ENCODE measurements at regions not wholly inside any gene's neighbourhood (a gene's known extent, or its start where the extent isn't known, plus 50 kb on each side); places are given as distances from the start of the nearest gene placed in this dataset.

DNA sequence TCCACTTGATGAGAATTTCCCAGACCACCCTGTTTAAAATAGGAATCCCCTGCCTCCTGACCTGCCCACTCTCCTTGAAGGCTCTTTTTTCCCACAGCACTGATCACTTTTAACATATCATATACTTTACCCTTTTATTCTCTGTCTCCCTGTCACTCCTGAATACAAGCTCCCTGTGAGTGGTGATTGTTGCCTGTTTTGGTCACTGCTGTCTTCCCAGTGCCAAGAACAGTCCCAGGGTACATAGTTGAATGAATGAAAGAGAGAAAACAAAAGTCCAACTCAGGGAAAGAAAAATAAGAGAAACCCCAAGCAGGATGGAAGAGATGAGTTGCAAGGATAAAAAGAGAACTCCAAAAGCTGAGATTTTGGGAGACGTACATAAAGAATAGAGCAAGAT lies 500.3 kb upstream of the LMCD1 start:
- TF ChIP-seq, protein P1, sequence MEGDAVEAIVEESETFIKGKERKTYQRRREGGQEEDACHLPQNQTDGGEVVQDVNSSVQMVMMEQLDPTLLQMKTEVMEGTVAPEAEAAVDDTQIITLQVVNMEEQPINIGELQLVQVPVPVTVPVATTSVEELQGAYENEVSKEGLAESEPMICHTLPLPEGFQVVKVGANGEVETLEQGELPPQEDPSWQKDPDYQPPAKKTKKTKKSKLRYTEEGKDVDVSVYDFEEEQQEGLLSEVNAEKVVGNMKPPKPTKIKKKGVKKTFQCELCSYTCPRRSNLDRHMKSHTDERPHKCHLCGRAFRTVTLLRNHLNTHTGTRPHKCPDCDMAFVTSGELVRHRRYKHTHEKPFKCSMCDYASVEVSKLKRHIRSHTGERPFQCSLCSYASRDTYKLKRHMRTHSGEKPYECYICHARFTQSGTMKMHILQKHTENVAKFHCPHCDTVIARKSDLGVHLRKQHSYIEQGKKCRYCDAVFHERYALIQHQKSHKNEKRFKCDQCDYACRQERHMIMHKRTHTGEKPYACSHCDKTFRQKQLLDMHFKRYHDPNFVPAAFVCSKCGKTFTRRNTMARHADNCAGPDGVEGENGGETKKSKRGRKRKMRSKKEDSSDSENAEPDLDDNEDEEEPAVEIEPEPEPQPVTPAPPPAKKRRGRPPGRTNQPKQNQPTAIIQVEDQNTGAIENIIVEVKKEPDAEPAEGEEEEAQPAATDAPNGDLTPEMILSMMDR (IDR thresholded peaks at IDR 0.05; ENCODE audit: insufficient read depth, low read length) = no peak
- TF ChIP-seq, protein P2, sequence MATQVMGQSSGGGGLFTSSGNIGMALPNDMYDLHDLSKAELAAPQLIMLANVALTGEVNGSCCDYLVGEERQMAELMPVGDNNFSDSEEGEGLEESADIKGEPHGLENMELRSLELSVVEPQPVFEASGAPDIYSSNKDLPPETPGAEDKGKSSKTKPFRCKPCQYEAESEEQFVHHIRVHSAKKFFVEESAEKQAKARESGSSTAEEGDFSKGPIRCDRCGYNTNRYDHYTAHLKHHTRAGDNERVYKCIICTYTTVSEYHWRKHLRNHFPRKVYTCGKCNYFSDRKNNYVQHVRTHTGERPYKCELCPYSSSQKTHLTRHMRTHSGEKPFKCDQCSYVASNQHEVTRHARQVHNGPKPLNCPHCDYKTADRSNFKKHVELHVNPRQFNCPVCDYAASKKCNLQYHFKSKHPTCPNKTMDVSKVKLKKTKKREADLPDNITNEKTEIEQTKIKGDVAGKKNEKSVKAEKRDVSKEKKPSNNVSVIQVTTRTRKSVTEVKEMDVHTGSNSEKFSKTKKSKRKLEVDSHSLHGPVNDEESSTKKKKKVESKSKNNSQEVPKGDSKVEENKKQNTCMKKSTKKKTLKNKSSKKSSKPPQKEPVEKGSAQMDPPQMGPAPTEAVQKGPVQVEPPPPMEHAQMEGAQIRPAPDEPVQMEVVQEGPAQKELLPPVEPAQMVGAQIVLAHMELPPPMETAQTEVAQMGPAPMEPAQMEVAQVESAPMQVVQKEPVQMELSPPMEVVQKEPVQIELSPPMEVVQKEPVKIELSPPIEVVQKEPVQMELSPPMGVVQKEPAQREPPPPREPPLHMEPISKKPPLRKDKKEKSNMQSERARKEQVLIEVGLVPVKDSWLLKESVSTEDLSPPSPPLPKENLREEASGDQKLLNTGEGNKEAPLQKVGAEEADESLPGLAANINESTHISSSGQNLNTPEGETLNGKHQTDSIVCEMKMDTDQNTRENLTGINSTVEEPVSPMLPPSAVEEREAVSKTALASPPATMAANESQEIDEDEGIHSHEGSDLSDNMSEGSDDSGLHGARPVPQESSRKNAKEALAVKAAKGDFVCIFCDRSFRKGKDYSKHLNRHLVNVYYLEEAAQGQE (IDR thresholded peaks at IDR 0.05; ENCODE audit: insufficient replicate concordance, low read depth) = no peak
- TF ChIP-seq POLR2AphosphoS5 (IDR thresholded peaks at IDR 0.05; ENCODE audit: low read depth) (no peak), GABPA (IDR thresholded peaks at IDR 0.05; ENCODE audit: low read depth) (no peak), SPI1 (IDR thresholded peaks at IDR 0.05; ENCODE audit: borderline replicate concordance, low read depth) (no peak)

Measured in HL-60 (cell line).